Activated B cell treated with CpG ODN at 0.5 μM for 24 hours (primary cell): ENCODE measurements at regions not wholly inside any gene's neighbourhood (a gene's known extent, or its start where the extent isn't known, plus 50 kb on each side); places are given as distances from the start of the nearest gene placed in this dataset.
"Not testable (repeated sequence)": the region's sequence is repeated elsewhere in the genome, so short reads cannot be mapped to it uniquely, and the experiment has no call there.

Experiments used
- ATAC-seq: fragments of 200-7000 bp; cut with Tn5 transposase; one replicate; pipeline ENCODE4 v1.10.0; 2021; ENCODE audit warnings: low read depth, mild to moderate bottlenecking, moderate library complexity
- CTCF ChIA-PET: fragments of 350-600 bp; sonication (Branson Sonifier 250); formaldehyde crosslinking; loops from one replicate; lab custom pipeline; 2021; ENCODE audit warnings: antibody characterized with exemption; lab: Charles Lee
- POLR2A ChIA-PET: fragments of 350-600 bp; sonication (Branson Sonifier 250); formaldehyde crosslinking; loops from one replicate; lab custom pipeline; 2021; ENCODE audit warnings: antibody characterized with exemption; lab: Charles Lee
- DNase-seq: peaks from one replicate; pipeline ENCODE4 v3.0.0; 2022
- H3K27ac Mint-ChIP-seq: one replicate; pipeline ENCODE4 v1.8.0; 2020; ENCODE audit warnings: mixed read lengths
- H3K27me3 Mint-ChIP-seq: one replicate; pipeline ENCODE4 v1.8.0; 2021; ENCODE audit warnings: mixed read lengths
- H3K36me3 Mint-ChIP-seq: one replicate; pipeline ENCODE4 v1.8.0; 2021; ENCODE audit warnings: low read depth, mixed read lengths
- H3K4me1 Mint-ChIP-seq: one replicate; pipeline ENCODE4 v1.8.0; 2021; ENCODE audit warnings: mixed read lengths
- H3K4me3 Mint-ChIP-seq: one replicate; pipeline ENCODE4 v1.8.0; 2020; ENCODE audit warnings: mild to moderate bottlenecking, mixed read lengths
- H3K9me3 Mint-ChIP-seq: one replicate; pipeline ENCODE4 v1.8.0; 2020; ENCODE audit warnings: mixed read lengths
- intact Hi-C: fragments of 100-400 bp; cut with micrococcal nuclease; formaldehyde crosslinking; loops from one replicate; pipeline ENCODE4 v1.15.1; 2024
- TF ChIP-seq, protein P1 (sequence below): fragments of 200-600 bp; IDR thresholded peaks from one replicate; pipeline ENCODE4 v1.8.0; 2022; ENCODE audit warnings: antibody characterized with exemption, mild to moderate bottlenecking

GRCh38 chr18:40307627-40308026 lies 1647.4 kb upstream of the PIK3C3 start:
- Mint-ChIP-seq H3K4me1 (no peaks in the 10 kb centered on the region), H3K27me3 (no peaks in the 10 kb centered on the region), H3K4me3 (no peak overlapping the region), H3K36me3 (no peaks in the 10 kb centered on the region), H3K27ac (no peak overlapping the region), H3K9me3 (peaks cover 7% of the 10 kb centered on the region)
- TF ChIP-seq, protein P1, sequence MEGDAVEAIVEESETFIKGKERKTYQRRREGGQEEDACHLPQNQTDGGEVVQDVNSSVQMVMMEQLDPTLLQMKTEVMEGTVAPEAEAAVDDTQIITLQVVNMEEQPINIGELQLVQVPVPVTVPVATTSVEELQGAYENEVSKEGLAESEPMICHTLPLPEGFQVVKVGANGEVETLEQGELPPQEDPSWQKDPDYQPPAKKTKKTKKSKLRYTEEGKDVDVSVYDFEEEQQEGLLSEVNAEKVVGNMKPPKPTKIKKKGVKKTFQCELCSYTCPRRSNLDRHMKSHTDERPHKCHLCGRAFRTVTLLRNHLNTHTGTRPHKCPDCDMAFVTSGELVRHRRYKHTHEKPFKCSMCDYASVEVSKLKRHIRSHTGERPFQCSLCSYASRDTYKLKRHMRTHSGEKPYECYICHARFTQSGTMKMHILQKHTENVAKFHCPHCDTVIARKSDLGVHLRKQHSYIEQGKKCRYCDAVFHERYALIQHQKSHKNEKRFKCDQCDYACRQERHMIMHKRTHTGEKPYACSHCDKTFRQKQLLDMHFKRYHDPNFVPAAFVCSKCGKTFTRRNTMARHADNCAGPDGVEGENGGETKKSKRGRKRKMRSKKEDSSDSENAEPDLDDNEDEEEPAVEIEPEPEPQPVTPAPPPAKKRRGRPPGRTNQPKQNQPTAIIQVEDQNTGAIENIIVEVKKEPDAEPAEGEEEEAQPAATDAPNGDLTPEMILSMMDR: no peak
- ChIA-PET CTCF (no interaction called here), POLR2A (no interaction called here)
- ATAC-seq (no peak), DNase-seq (no peak)
- intact Hi-C loops: no loop called here

DNA sequence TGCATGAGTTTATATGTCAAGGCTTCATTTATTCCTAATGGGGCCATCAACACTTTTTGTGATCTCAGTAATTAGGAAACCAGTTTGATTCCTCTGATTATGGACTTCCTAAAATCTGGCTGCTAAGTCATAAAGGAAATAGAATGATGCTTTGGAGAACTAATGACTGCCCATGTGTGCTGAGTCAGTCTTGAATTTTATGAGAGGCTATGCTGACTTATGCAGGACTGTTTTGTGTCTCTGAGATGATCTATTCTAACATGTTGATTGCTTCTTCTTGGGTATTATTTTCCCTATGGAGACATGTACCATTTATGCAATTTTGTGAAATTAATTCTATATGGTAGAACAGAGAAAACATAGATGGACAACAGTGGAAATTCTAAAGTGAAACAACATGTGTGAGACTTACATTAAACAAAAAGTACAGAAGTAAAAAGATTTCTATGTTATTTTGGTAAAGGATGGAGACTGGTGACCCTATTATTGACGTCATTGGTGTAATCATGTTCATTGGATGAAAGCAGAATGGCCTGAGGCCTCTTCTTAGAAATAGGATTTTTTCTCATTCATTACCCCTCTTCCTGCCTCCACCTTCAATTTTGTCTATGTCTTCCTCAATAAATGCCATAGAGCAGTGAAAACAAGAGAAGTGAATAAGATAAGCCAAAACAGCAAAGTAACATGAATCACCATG lies 1658.2 kb upstream of the PIK3C3 start:
- ATAC-seq: no peak
- CTCF ChIA-PET: no interaction called here
- TF ChIP-seq, protein P1: no peak
- intact Hi-C loops: no loop called here
- DNase-seq: no peak
- Mint-ChIP-seq H3K27me3 (no peaks in the 10 kb centered on the region), H3K27ac (no peak overlapping the region), H3K9me3 (peaks cover 2% of the 10 kb centered on the region), H3K36me3 (no peaks in the 10 kb centered on the region), H3K4me1 (no peaks in the 10 kb centered on the region), H3K4me3 (no peak overlapping the region)
- POLR2A ChIA-PET: no interaction called here

- TF ChIP-seq, protein P1: no peak
- H3K4me3 Mint-ChIP-seq: no peak overlapping the region
- no peaks in the 10 kb centered on the region for H3K27me3 Mint-ChIP-seq
- peaks cover 2% of the 10 kb centered on the region for H3K9me3 Mint-ChIP-seq
- no peak for ATAC-seq
- POLR2A ChIA-PET: no interaction called here
- CTCF ChIA-PET: no interaction called here
- no peak for DNase-seq
- H3K36me3 Mint-ChIP-seq: no peaks in the 10 kb centered on the region
- H3K27ac Mint-ChIP-seq: no peak overlapping the region
- no peaks in the 10 kb centered on the region for H3K4me1 Mint-ChIP-seq
- intact Hi-C loops: loop anchor here (5.0 kb wide), 1 partner anchor 1661 kb away; no protein-coding TSS in a partner anchor
Observed at GRCh38 chr18:40292985-40293710, 1661.9 kb upstream of the PIK3C3 start.

DNA sequence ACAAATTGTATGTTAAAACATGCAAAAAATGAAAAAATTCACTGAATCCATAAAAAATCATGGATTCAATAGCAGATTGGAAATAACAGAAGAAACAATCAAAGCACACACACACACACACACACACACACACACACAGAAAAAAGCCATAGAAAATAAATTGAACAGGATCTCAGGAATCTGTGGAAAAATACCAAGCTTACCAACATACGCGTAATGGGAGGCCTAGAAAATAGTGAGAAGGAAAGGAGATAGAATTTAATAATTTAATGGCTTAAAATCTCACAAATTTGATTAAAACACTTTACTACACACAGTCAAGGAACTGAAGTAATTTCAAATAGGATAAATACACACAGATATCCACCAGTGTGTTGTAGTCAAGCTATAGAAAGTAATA lies 1671.5 kb upstream of the PIK3C3 start:
- no peaks in the 10 kb centered on the region for H3K4me1 Mint-ChIP-seq
- H3K9me3 Mint-ChIP-seq: peaks cover 7% of the 10 kb centered on the region
- no peaks in the 10 kb centered on the region for H3K36me3 Mint-ChIP-seq
- no peak overlapping the region for H3K4me3 Mint-ChIP-seq
- ChIA-PET CTCF (no interaction called here), POLR2A (no interaction called here)
- TF ChIP-seq, protein P1: no peak
- no peaks in the 10 kb centered on the region for H3K27me3 Mint-ChIP-seq
- H3K27ac Mint-ChIP-seq: no peak overlapping the region
- DNase-seq (no peak), ATAC-seq (no peak)
- intact Hi-C loops: no loop called here

DNA sequence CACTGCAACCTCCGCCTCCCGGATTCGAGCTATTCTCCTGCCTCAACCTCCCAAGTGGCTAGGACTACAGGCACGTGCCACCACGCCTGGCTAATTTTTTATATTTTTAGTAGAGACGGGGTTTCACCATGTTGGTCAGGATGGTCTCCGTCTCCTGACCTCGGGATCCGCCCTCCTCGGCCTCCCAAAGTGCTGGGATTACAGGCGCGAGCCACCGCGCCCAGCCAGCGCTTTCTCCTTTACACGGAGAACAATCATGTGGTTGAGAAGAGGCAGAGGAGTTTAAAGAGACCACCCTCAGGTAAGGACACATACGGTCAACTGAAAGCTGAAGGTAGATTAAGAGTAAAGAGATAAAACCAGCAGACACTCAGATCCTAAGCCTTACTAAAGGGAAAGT lies 1673.7 kb upstream of the PIK3C3 start:
- CTCF ChIA-PET, POLR2A ChIA-PET, H3K36me3 Mint-ChIP-seq, H3K27ac Mint-ChIP-seq, ATAC-seq, H3K4me3 Mint-ChIP-seq, H3K27me3 Mint-ChIP-seq, intact Hi-C loops, DNase-seq, H3K9me3 Mint-ChIP-seq, H3K4me1 Mint-ChIP-seq: not testable (repeated sequence)
